COLO668 (cell line): ENCODE measurements at regions not wholly inside any gene's neighbourhood (a gene's known extent, or its start where the extent isn't known, plus 50 kb on each side); places are given as distances from the start of the nearest gene placed in this dataset.

Experiments used
- DNase-seq: peaks from one replicate; lab custom pipeline; 2025; ENCODE audit not compliant: unreplicated experiment; lab: John Stamatoyannopoulos, UW

- DNase-seq, result no peak
Observed at GRCh38 chr10:31140716-31141115, 109.1 kb upstream of the ZNF438 start.

- DNase-seq, result no peak
Observed at GRCh38 chr10:31142026-31142425, 110.4 kb upstream of the ZNF438 start.

DNA sequence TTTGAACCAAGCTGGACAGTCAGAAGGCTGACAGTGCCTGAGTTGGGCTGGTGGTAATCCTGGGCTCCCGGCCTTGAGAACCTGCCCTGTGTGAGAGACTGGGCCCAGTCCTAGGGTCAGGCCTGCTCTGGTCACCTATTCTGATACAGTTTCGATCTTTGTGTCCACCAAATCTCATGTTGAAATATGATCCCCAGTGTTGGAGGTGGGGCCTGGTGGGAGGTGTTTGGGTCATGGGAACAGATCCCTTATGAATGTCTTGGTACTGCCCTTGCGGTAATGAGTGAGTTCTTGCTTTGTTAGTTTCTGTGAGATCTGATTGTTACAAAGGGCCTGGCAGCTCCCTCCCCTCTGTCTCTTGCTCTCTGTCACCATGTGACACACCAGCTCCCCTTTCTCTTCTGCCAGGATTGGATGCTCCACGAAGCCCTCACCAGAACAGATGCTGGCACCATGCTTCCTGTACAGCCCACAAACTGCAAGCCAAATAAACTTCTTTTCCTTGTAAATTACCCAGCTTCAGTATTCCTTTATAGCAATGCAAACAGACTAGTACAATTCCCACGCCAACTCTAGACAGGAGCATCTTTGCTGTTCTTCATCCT, 111.8 kb upstream of the ZNF438 start:
- no peak for DNase-seq

GRCh38 chr10:31145986-31146385, 114.3 kb upstream of the ZNF438 start:
- DNase-seq, result no peak

DNA sequence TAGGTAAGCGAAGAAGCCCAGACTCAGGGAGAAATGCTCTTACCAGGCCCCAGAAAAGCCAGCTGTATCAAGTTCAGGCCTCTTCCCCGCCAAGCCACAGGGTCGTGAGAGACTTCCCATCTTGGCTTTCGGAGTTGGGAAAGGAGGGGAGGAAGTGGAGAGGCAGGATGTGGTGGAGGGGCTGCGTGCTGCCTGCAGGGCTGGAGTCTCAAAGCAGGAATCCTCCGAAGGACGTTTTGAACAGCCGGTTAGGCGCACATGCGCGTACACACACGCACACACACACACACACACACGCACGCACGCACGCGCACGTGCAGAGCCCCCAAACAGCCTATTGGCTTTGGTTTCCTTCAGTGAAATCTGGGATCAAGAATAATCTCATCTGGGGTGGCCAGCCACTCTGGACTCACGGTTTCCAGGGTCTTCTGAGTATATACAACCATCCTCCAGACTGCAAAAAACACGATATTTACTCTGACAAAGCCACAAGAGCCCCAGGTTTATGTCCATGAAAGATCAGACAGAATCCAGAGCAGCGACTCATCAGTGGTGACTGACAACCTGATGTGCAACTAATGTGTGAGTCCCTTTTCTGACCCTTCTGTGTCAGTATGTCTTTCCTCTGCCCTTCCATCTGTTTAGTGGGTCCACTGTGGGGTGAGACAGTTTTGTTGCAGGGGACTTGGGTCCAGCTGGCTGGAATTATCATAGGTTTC, 115.0 kb upstream of the ZNF438 start:
- no peak for DNase-seq

DNA sequence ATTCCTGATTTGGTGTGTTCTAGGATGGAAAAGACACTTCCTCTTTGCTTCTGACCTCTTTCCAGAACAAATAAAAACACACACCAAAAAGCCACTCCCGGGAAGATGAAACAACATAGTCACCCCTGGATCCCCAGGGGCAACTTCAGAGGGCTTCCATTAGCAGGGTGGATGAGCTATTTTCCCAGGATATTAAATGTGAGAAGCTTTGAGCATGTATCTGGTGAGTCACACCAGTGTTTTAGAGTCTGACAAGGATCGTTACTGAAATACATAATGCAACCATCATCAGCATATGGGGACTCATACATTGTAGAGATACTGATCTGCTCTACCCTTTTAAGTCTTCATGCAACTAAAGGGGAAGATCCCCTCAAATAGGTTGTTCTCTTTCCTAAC, 115.5 kb upstream of the ZNF438 start:
- no peak for DNase-seq

GRCh38 chr10:31148951-31149350, 117.3 kb upstream of the ZNF438 start:
- no peak for DNase-seq

DNA sequence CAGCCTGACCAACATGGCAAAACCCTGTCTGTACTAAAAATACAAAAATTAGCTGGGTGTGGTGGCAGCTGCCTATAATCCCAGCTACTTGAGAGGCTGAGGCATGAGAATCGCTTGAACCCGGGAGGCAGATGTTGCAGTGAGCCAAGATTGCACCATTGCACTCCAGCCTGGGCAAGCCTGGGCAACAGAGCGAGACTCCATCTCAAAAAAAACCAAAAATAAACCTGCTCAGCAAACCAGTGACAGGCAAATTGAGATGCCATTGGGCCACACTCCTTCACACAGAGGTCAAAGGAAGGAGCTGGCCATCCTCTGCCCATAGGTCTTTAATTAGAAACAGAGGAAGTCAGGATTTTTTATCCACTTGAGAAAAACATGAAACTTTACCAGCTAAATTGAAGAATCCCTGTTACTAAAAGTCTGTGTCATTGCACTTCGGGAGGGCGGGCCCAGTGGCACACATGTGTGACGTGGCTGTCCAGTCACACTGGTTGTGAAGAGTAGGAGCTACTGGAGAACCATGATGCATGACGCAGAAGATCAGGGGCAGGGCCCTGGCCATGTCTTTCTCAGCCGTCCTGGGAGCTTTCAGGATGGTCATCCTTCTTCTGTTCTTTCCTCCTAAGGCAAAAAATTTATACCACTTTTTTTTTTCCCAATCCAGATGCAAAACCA, 118.3 kb upstream of the ZNF438 start:
- DNase-seq, result no peak

DNA sequence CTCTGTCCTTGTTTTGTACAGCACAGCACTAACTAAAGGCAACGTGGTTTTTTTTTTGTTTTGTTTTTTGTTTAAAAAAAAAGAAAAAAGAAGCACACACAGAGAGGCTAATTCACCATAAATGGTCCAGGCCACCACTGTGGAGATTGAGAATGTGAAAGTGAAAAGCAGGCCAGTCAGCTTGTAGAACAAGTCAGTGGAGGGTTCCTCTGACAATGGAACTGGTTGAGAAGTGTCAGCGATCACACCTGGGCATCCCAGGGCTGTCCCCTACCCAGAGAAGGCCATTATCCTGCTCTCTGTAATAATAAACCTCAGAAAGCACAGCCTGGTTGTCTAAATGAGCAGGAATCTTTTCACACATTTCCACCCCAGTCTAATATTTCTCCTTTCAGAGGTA, 119.6 kb upstream of the ZNF438 start:
- no peak for DNase-seq

DNA sequence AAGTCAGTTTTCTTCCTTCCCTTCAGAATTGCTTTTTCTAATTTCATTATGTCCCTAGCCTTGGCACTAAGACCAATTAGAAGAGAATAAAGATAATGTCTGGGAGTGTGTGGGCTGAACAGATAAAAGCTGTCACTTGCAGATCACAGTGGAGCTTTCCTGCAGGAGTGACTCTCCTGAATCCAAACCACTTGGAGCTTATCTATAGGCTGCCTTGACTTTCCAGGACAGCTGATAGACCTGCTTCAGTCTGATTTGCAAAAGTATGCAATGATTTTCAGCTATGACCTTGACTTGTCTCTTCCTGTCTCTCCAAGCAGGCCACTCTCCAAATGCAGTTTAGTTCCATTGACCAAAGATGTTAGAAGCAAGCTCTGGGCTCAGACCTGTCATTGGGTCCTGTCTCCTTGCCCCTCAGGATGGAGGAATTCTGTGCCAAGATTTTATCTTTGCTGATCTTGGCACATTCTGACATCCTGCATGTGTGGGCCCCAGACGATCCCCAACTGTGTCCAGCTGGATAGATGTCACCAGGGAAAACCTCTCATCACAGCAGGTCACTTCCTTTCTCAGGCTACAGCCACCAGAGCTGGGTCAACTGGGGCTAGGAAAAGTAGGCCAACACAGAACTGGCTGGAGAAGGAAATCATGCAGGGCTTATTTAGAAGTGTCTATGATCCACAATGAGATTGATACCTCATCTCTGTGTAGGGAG, 120.9 kb upstream of the ZNF438 start:
- DNase-seq, result no peak

DNA sequence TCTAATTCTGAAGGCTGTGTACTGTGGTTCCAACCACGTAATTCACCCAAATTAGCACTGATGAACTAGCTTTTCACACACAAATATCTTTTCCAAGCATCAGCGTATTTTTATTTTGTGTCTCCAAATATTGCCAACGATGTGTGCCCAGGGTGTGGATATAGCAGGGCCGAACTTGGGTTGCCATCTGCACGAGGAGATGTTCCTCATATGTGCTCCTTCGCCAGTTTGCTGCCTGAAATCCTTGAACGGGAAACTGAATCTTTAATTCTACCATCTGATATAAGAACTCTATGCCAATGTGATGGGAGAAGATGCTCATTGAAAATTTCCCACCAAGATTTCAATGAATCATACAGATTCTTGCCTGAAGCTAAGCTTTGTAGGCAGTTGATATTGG, 121.5 kb upstream of the ZNF438 start:
- DNase-seq, result no peak

GRCh38 chr10:31153692-31154091, 122.0 kb upstream of the ZNF438 start:
- no peak for DNase-seq

DNA sequence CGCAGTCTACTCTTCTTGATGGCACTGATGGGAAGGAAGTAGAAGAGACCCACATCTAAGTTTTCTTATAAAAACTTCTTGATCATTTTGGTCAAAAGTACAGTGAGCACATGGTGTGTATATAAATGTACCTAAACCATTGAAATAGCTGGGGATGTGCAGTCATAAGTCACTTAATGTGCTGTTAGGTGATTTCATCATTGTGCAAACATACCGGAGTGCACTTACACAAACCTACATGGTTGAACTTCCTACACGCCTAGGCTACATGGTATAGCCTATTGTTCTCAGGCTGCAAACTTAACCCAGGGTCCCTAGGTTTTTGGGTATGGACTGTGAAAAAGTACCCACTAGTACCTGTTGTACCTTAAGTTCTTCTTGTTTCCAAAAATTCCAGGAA, 123.3 kb upstream of the ZNF438 start:
- DNase-seq, result no peak

DNA sequence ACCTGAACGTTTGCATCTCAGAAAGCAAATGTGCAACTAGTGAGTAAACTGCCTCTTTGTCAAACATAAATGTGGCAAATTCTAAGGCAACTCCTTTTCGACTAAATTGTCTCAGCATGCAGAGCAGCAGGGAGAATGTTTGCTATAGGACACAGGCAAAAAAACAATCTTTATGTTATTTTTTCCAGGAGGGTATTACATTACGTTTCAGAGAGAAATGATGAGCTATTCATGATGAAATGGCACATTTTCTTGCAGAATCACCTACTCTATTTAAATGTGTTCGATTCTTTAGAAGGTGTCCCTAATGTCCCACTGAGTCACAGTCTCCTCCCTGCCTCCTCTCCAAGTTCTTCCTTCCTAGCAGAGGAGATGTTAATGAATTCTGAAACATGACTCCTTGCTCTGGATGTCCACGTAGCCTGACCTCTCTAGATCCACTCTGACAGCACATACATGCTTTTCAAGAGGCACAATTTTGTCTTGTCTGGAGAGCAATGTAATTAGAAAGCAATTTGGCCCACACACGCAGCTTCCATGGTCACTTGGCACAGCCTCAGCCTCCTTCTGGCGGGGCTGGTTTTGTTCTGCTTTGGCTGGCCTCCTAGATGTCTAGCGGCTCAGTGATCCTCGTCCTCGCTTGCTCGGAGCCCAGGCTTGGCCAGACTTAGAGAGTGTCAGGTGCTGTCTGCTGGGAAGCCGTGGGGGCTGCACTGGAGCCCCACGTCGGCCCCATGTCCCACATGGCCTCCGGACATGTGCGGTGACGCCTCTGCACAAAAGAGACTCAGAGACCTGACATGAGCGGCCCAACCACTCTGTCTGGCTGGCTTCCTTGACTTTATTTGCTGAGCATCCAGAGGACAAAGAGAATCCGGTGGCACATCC, 125.7 kb upstream of the ZNF438 start:
- no peak for DNase-seq

- DNase-seq, result no peak
Observed at GRCh38 chr10:31158011-31158658, 126.5 kb upstream of the ZNF438 start.

GRCh38 chr10:31166606-31167005, 134.9 kb upstream of the ZNF438 start:
- no peak for DNase-seq

GRCh38 chr10:31170636-31171035, 139.0 kb upstream of the ZNF438 start:
- no peak for DNase-seq

DNA sequence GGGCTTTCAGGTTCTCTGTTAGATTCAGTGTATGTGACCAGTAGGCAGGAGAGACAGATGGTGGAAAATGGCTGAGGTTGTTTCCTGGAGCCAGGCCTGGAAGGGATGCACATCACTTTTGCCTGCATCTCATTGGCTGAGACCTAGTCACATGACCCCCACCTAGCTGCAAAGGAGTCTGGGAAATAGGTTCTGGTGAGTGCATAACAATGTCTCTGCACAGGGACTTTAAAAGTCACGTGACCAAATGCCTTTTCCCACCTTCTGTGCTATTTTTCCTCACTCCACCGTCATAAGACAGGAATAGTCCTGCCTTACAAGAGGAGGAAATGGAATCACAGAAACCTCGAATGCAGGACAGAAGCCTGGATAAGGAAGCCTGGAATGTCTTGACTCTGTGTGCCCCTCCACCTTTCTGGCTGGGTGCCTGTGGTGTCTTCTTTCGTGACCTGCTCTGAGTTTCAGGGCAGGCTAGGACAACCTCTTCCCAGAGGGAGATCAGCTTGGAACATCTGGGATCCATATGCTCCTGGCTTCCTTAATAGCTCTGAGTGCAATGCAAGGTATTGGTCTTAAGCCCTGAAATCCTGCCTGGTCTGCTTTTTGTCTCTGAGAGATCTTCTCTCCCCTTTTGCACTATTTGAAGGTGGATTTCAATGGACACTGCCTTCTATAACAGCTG, 139.9 kb upstream of the ZNF438 start:
- no peak for DNase-seq

- DNase-seq, result no peak
Observed at GRCh38 chr10:31172925-31173324, 141.3 kb upstream of the ZNF438 start.

GRCh38 chr10:31173752-31174151, 142.1 kb upstream of the ZNF438 start:
- no peak for DNase-seq
